ENCODE measurements at regions not wholly inside any gene's neighbourhood (a gene's known extent, or its start where the extent isn't known, plus 50 kb on each side); places are given as distances from the start of the nearest gene placed in this dataset.

GRCh38 chr9:87255431-87256155 is 242.1 kb upstream of the DAPK1 start:
- DNase-seq, result no peak

- no peak for DNase-seq
Measured at GRCh38 chr9:87256973-87257372, 240.7 kb upstream of the DAPK1 start.

GRCh38 chr9:87259543-87260518 is 237.8 kb upstream of the DAPK1 start:
- DNase-seq, result no peak

- no peak for DNase-seq
Measured at GRCh38 chr9:87263291-87263690, 234.4 kb upstream of the DAPK1 start.

- DNase-seq, result no peak
Measured at GRCh38 chr9:87266697-87267096, 231.0 kb upstream of the DAPK1 start.

- DNase-seq, result no peak
Measured at GRCh38 chr9:87267251-87268070, 230.2 kb upstream of the DAPK1 start.

- DNase-seq, result no peak
Measured at GRCh38 chr9:87269296-87270176, 228.1 kb upstream of the DAPK1 start.

GRCh38 chr9:87270221-87270847 is 227.3 kb upstream of the DAPK1 start:
- no peak for DNase-seq

GRCh38 chr9:87270848-87271234 is 226.8 kb upstream of the DAPK1 start:
- DNase-seq, result no peak

- no peak for DNase-seq
Measured at GRCh38 chr9:87271696-87272477, 225.8 kb upstream of the DAPK1 start.

- DNase-seq, result no peak
Measured at GRCh38 chr9:87275047-87275725, 222.5 kb upstream of the DAPK1 start.

- no peak for DNase-seq
Measured at GRCh38 chr9:87276327-87276841, 221.3 kb upstream of the DAPK1 start.

- no peak for DNase-seq
Measured at GRCh38 chr9:87276851-87277261, 220.8 kb upstream of the DAPK1 start.

GRCh38 chr9:87277346-87277745 is 220.3 kb upstream of the DAPK1 start:
- no peak for DNase-seq

GRCh38 chr9:87278971-87279733 is 218.5 kb upstream of the DAPK1 start:
- no peak for DNase-seq

GRCh38 chr9:87280421-87280820 is 217.2 kb upstream of the DAPK1 start:
- DNase-seq, result no peak

GRCh38 chr9:87282538-87282937 is 215.1 kb upstream of the DAPK1 start:
- no peak for DNase-seq

- no peak for DNase-seq
Measured at GRCh38 chr9:87283585-87283984, 214.1 kb upstream of the DAPK1 start.

All from occipital lobe (tissue), 1 donor.